GM12891 (cell line): ENCODE measurements at regions not wholly inside any gene's neighbourhood (a gene's known extent, or its start where the extent isn't known, plus 50 kb on each side); places are given as distances from the start of the nearest gene placed in this dataset.

Experiments
- DNase-seq: peaks from one replicate; pipeline ENCODE4 v3.0.0; 2011; ENCODE audit warnings: low spot score; ENCODE audit not compliant: insufficient read length
- FAIRE-seq: peaks from 2 replicates; lab custom pipeline; 2011; peaks lifted over from hg19 to GRCh38; lab: Jason Lieb, UNC
- PAX5 ChIP-seq: IDR thresholded peaks from 2 replicates; pipeline ENCODE4 v1.6.1; 2011; ENCODE audit warnings: low read length, moderate library complexity, mild to moderate bottlenecking; ENCODE audit not compliant: insufficient read depth, severe bottlenecking
- POLR2A ChIP-seq: IDR thresholded peaks from 2 replicates; pipeline ENCODE4 v1.6.1; 2011; ENCODE audit warnings: low read depth, low read length, control low read depth
- POLR2AphosphoS5 ChIP-seq: IDR thresholded peaks from 2 replicates; pipeline ENCODE4 v1.6.1; 2011; ENCODE audit warnings: low read depth, low read length, control low read depth
- POU2F2 ChIP-seq: IDR thresholded peaks from 2 replicates; pipeline ENCODE4 v1.6.1; 2011; ENCODE audit warnings: low read depth, mild to moderate bottlenecking, control low read depth, low read length, moderate library complexity
- SPI1 ChIP-seq: IDR thresholded peaks from 2 replicates; pipeline ENCODE4 v1.6.1; 2011; ENCODE audit warnings: low read depth, low read length, control low read depth
- TAF1 ChIP-seq: IDR thresholded peaks from 2 replicates; pipeline ENCODE4 v1.6.1; 2011; ENCODE audit warnings: low read depth, low read length, control low read depth

GRCh38 chr22:22091400-22091878 is 108.9 kb upstream of the TOP3B start:
- no peak for TF ChIP-seq PAX5
- no peak for TF ChIP-seq POLR2AphosphoS5
- TF ChIP-seq SPI1 = no peak
- FAIRE-seq = no peak

GRCh38 chr22:22090650-22091399 is 108.2 kb upstream of the TOP3B start:
- TF ChIP-seq POU2F2 (no peak), SPI1 (no peak), TAF1 (no peak), POLR2AphosphoS5 (no peak), PAX5 (no peak), POLR2A (no peak)
- FAIRE-seq (no peak), DNase-seq (no peak)

More at GRCh38 chr22:22091400-22091878, 108.9 kb upstream of the TOP3B start:
- no peak for DNase-seq

GRCh38 chr22:22089459-22090308 is 107.1 kb upstream of the TOP3B start:
- FAIRE-seq = no peak
- TF ChIP-seq TAF1 = no peak
- no peak for DNase-seq

GRCh38 chr22:22088658-22089458 is 106.3 kb upstream of the TOP3B start:
- FAIRE-seq = no peak
- no peak for DNase-seq
- TF ChIP-seq POLR2A (no peak), POLR2AphosphoS5 (no peak), PAX5 (no peak), TAF1 (no peak), POU2F2 (no peak), SPI1 (no peak)

- no peak for FAIRE-seq
- TF ChIP-seq POLR2AphosphoS5 (no peak), SPI1 (no peak), POU2F2 (no peak), TAF1 (no peak), POLR2A (no peak)
- DNase-seq = no peak
Observed at GRCh38 chr22:22087854-22088657, 105.5 kb upstream of the TOP3B start.

GRCh38 chr22:22086501-22087158 is 104.0 kb upstream of the TOP3B start:
- no peak for TF ChIP-seq POLR2A
- TF ChIP-seq POLR2AphosphoS5 = no peak
- TF ChIP-seq SPI1 = no peak
- no peak for TF ChIP-seq POU2F2
- no peak for TF ChIP-seq PAX5
- no peak for FAIRE-seq
- no peak for DNase-seq

GRCh38 chr22:22085702-22086500 is 103.3 kb upstream of the TOP3B start:
- FAIRE-seq (no peak), DNase-seq (no peak)
- TF ChIP-seq POLR2AphosphoS5 (no peak), PAX5 (no peak), SPI1 (no peak), TAF1 (no peak), POLR2A (no peak), POU2F2 (no peak)

GRCh38 chr22:22084089-22084711 is 101.6 kb upstream of the TOP3B start:
- DNase-seq = no peak
- no peak for FAIRE-seq
- TF ChIP-seq PAX5 (no peak), TAF1 (no peak), SPI1 (no peak), POLR2AphosphoS5 (no peak), POU2F2 (no peak), POLR2A (no peak)
